ENCODE measurements at regions not wholly inside any gene's neighbourhood (a gene's known extent, or its start where the extent isn't known, plus 50 kb on each side); places are given as distances from the start of the nearest gene placed in this dataset.

DNA sequence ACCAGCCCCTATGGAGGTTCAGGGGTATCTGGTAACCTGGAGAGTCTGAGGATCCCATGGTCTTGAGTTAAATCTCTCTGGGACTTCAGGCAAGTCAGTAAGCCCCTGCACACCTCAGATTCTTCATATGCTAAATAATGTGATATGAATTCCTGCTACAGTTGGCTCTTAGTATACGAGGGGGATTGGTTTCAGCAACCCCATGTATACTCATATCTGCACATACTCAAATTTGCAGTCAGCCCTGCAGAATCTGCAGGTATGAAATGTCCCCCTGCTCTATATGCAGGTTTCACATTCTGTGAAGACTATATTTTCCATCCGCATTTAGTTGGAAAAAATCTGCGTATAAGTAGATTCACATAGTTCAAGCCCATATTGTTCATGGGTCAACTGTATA, 136.6 kb downstream of the TOMM20 start:
- POLR2A ChIA-PET = no interaction called here
- no peak for DNase-seq (ENCODE audit: low read depth)
- TF ChIP-seq, protein P1, sequence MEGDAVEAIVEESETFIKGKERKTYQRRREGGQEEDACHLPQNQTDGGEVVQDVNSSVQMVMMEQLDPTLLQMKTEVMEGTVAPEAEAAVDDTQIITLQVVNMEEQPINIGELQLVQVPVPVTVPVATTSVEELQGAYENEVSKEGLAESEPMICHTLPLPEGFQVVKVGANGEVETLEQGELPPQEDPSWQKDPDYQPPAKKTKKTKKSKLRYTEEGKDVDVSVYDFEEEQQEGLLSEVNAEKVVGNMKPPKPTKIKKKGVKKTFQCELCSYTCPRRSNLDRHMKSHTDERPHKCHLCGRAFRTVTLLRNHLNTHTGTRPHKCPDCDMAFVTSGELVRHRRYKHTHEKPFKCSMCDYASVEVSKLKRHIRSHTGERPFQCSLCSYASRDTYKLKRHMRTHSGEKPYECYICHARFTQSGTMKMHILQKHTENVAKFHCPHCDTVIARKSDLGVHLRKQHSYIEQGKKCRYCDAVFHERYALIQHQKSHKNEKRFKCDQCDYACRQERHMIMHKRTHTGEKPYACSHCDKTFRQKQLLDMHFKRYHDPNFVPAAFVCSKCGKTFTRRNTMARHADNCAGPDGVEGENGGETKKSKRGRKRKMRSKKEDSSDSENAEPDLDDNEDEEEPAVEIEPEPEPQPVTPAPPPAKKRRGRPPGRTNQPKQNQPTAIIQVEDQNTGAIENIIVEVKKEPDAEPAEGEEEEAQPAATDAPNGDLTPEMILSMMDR (IDR thresholded peaks at IDR 0.05; ENCODE audit: insufficient read depth, low read depth, low read length) = no peak
- Histone ChIP-seq H3K27me3 (ENCODE audit: control insufficient read depth, insufficient read depth, low read length) (no peaks in the 10 kb centered on the region), H3K36me3 (ENCODE audit: control insufficient read depth, insufficient read depth, low read length) (no peaks in the 10 kb centered on the region), H3K4me3 (ENCODE audit: low read depth, low read length) (no peak overlapping the region)
- CTCF ChIA-PET = no interaction called here

DNA sequence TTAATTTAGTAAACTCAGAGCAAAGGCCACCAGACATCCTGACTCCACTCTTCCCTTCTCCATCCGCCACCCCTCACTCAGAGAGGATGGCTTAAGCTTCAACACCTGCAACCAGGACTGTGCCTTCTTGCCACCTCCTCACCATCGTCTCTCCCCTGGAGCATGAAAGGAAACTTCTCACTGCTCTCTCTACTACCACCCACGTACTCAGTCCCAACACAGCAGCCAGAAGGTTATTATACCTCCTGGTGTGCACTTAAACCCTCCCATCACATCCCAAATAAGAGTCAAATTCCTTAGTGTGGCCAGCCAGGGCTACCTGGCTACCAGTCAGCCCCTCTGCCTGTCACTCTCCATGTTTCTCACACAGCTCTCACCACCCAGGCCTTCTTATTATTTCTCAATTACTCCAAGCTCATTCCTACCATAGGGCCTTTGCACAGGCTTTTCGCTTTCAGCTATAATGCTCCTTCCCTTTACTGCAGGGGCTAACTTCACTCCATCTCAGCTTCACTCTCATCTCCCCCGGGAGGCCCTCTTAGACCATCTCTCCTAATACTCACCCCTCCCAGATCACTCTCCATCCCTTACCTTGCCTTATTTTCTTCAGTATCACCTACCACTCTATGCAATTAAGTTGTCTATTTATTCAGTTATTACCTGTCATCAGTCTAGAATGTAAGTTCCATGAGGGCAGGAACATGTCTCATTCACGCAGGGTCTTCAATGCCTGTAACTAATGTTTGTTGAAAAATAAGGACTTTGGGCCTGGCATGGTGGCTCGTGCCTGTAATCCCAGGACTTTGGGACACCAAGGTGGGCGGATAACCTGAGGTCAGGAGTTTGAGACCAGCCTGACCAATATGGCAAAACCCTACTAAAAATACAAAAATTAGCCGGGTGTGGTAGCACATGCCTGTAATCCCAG, 137.5 kb downstream of the TOMM20 start:
- H3K4me3 ChIP-seq (ENCODE audit: low read depth, low read length) = no peak overlapping the region
- ChIA-PET POLR2A (no interaction called here), CTCF (interaction anchor here (0.7 to 1.7 kb wide), 3 partner anchors 89 to 492 kb away, joined by 3 read pairs; no protein-coding TSS in a partner anchor)
- no peak for DNase-seq (ENCODE audit: low read depth)
- H3K36me3 ChIP-seq (ENCODE audit: control insufficient read depth, insufficient read depth, low read length) = no peaks in the 10 kb centered on the region
- TF ChIP-seq, protein P1 (IDR thresholded peaks at IDR 0.05; ENCODE audit: insufficient read depth, low read depth, low read length) = no peak
- H3K27me3 ChIP-seq (ENCODE audit: control insufficient read depth, insufficient read depth, low read length) = no peaks in the 10 kb centered on the region

DNA sequence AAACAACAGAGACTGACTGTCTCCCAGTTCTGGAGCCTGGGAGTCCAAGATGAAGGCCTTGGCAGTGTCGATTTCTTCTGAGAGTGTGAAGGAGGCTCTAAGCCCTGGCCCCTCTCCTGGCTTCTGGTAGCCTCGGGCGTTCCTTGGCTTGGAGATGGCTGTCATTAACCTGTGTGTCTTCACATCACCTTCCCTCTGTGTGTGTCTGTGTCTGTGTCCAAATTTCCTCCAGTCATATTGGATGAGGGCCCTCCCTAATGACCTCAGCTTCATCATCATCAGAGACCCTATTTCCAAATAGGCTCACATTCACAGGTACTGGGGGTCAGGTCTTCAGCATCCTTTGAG, 138.3 kb downstream of the TOMM20 start:
- ChIA-PET CTCF (interaction anchor here (0.7 to 1.9 kb wide), 4 partner anchors 90 to 491 kb away, joined by 3 to 6 read pairs (median 3); no protein-coding TSS in a partner anchor), POLR2A (no interaction called here)
- Histone ChIP-seq H3K36me3 (ENCODE audit: control insufficient read depth, insufficient read depth, low read length) (no peaks in the 10 kb centered on the region), H3K4me3 (ENCODE audit: low read depth, low read length) (no peak overlapping the region), H3K27me3 (ENCODE audit: control insufficient read depth, insufficient read depth, low read length) (no peaks in the 10 kb centered on the region)
- DNase-seq (ENCODE audit: low read depth) = no peak
- TF ChIP-seq, protein P1 (IDR thresholded peaks at IDR 0.05; ENCODE audit: insufficient read depth, low read depth, low read length) = no peak

DNA sequence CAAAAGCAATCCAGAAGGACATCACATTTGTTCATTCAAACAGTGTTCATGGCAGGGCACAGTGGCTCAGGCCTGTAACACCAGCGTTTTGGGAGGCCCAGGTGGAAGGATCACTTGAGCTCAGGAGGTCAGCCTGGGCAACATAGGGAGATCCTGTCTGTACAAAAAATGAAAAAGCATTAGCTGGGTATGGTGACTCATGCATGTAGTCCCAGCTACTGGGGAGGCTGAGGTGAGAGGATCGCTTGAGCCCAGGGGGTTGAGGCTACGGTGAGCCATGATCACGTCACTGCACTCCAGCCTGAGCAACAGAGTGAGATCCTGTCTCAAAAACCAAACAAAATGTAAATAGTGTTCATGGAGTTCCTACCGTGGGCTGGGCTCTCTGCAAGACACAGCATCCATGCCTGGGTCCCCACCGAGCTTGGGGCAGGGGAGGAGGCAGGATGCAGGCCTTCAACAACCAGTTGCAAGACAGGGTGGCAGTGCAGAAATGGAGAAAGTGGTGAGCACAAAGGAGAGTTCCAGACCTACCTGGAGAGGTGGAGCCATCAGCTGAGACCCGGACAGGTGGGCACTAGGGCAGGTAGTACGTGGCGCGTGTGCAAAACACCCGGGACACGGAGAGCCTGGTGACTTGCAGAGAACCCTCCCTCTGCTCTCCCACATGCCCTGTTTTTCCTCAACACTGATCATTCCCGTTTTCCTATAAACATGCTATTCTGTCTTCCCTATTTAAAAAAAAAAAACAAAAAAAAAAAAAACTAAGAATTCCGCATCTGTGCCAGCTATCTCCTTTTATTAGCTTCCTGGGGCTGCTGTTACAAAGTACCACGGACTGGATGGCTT, 138.9 kb downstream of the TOMM20 start:
- no peak for DNase-seq (ENCODE audit: low read depth)
- no peaks in the 10 kb centered on the region for H3K36me3 ChIP-seq (ENCODE audit: control insufficient read depth, insufficient read depth, low read length)
- POLR2A ChIA-PET = no interaction called here
- CTCF ChIA-PET = interaction anchor here (0.6 to 1.9 kb wide), 4 partner anchors 45 to 513 kb away, joined by 3 to 6 read pairs (median 3); no protein-coding TSS in a partner anchor
- H3K27me3 ChIP-seq (ENCODE audit: control insufficient read depth, insufficient read depth, low read length) = no peaks in the 10 kb centered on the region
- no peak overlapping the region for H3K4me3 ChIP-seq (ENCODE audit: low read depth, low read length)
- TF ChIP-seq, protein P1 (IDR thresholded peaks at IDR 0.05; ENCODE audit: insufficient read depth, low read depth, low read length) = no peak

DNA sequence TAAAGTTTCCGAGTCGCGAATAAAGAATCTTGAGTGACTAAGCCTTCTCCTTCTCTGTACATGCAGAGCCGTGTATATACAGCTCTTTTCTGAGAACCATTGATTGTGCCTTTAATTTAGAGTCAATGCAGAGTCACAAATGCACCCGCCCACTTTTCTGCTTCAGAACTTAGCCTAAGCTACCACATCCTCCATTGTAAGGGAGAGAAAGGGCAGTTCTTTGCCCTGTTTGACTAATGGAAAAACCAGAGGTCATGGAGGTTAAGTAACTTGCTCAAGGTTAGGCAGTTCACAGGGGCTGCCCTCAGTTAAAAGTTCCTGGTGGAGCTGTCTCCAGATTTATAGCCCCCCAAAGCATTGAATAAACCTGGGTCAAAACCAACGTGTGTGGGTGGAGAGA, 139.6 kb downstream of the TOMM20 start:
- H3K36me3 ChIP-seq (ENCODE audit: control insufficient read depth, insufficient read depth, low read length) = no peaks in the 10 kb centered on the region
- CTCF ChIA-PET = interaction anchor here (0.6 to 1.9 kb wide), 6 partner anchors 10 to 513 kb away, joined by 3 to 6 read pairs (median 3); no protein-coding TSS in a partner anchor
- TF ChIP-seq, protein P1 (IDR thresholded peaks at IDR 0.05; ENCODE audit: insufficient read depth, low read depth, low read length) = no peak

More for the DNA sequence above, 139.6 kb downstream of the TOMM20 start:
- no peak for DNase-seq (ENCODE audit: low read depth)
- Histone ChIP-seq H3K27me3 (ENCODE audit: control insufficient read depth, insufficient read depth, low read length) (no peaks in the 10 kb centered on the region), H3K4me3 (ENCODE audit: low read depth, low read length) (no peak overlapping the region)
- POLR2A ChIA-PET = no interaction called here

Measured in BJ (cell line).